ENCODE measurements at regions not wholly inside any gene's neighbourhood (a gene's known extent, or its start where the extent isn't known, plus 50 kb on each side); places are given as distances from the start of the nearest gene placed in this dataset.

GRCh38 chr4:184287697-184288255, 70.1 kb upstream of the ENPP6 start:
- in situ Hi-C loops (cut with MboI; ENCODE audit: low pct_unique_long_range_greater_than_20kb, low sequenced_read_pairs, unreplicated experiment), result no loop called here
- no peak for DNase-seq (ENCODE audit: low spot score)
- TF ChIP-seq CTCF (IDR thresholded peaks at IDR 0.05; ENCODE audit: extremely low read depth, insufficient read depth, missing control alignments), result peak; percentile 23

- DNase-seq (ENCODE audit: low spot score), result no peak
- TF ChIP-seq CTCF (IDR thresholded peaks at IDR 0.05; ENCODE audit: extremely low read depth, insufficient read depth, missing control alignments), result no peak
- in situ Hi-C loops (cut with MboI; ENCODE audit: low pct_unique_long_range_greater_than_20kb, low sequenced_read_pairs, unreplicated experiment), result no loop called here
Measured at GRCh38 chr4:184286358-184286757, 68.7 kb upstream of the ENPP6 start.

- no peak for TF ChIP-seq CTCF (IDR thresholded peaks at IDR 0.05; ENCODE audit: extremely low read depth, insufficient read depth, missing control alignments)
- in situ Hi-C loops (cut with MboI; ENCODE audit: low pct_unique_long_range_greater_than_20kb, low sequenced_read_pairs, unreplicated experiment), result no loop called here
- no peak for DNase-seq (ENCODE audit: low spot score)
Measured at GRCh38 chr4:184284742-184285141, 67.1 kb upstream of the ENPP6 start.

- in situ Hi-C loops (cut with MboI; ENCODE audit: low pct_unique_long_range_greater_than_20kb, low sequenced_read_pairs, unreplicated experiment), result no loop called here
- no peak for DNase-seq (ENCODE audit: low spot score)
- no peak for TF ChIP-seq CTCF (IDR thresholded peaks at IDR 0.05; ENCODE audit: extremely low read depth, insufficient read depth, missing control alignments)
Measured at GRCh38 chr4:184284336-184284690, 66.6 kb upstream of the ENPP6 start.

GRCh38 chr4:184283659-184284335, 66.1 kb upstream of the ENPP6 start:
- no peak for DNase-seq (ENCODE audit: low spot score)
- no peak for TF ChIP-seq CTCF (IDR thresholded peaks at IDR 0.05; ENCODE audit: extremely low read depth, insufficient read depth, missing control alignments)
- in situ Hi-C loops (cut with MboI; ENCODE audit: low pct_unique_long_range_greater_than_20kb, low sequenced_read_pairs, unreplicated experiment), result no loop called here

- peak; percentile 71 for DNase-seq (ENCODE audit: low spot score)
- in situ Hi-C loops (cut with MboI; ENCODE audit: low pct_unique_long_range_greater_than_20kb, low sequenced_read_pairs, unreplicated experiment), result no loop called here
- peak; percentile 39 for TF ChIP-seq CTCF (IDR thresholded peaks at IDR 0.05; ENCODE audit: extremely low read depth, insufficient read depth, missing control alignments)
Measured at GRCh38 chr4:184282895-184283654, 65.4 kb upstream of the ENPP6 start.

Measured in GM13977 (cell line).